Stimulated activated CD4-positive, alpha-beta T cell treated with anti-CD3 and anti-CD28 coated beads, Interleukin-2, amount 100 ng/mL, for 48 hours (primary cell): ENCODE measurements at regions not wholly inside any gene's neighbourhood (a gene's known extent, or its start where the extent isn't known, plus 50 kb on each side); places are given as distances from the start of the nearest gene placed in this dataset.

Experiments
- DNase-seq, 2 donors: peaks; one replicate each; pipeline ENCODE4 v3.0.0-alpha.2; 2020

DNA sequence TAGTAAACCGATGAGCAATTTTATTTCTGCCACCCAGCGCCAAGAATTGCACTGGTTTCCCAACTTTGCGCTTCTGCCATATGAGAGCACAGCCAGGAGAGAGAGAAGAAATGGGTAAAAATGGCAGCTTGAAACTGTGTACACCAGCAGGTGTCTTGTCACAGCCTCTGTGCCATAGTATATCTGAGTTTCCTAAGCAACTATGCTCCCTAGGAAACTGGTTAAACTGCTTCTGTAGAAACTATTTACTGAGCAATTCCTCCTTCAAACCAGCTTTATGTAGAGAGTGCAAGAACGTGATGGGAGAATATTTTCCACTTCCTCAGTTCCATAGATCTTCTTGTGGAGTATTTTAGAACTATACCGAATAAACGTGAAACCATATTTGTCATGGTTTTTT, 1361.3 kb downstream of the PCDH9 start:
- no peak for DNase-seq

DNA sequence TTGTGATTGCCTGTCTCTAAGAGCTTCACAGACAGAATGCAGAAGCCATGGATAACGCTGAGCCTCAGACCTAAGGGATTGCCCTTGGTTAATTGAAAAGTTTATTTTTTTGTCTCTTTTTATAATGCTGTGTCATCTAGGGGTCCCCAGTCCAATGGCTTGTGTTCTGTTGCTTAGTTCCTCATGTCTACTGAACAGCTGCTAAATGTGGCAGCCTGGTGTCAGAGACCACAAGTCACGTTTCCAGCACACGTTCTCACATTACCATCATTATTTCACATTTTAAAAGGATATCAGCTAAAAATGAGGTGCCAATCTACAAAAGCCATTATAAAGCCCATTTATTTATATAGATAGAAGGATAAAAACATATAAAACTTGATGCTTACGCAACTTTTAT, 1362.0 kb downstream of the PCDH9 start:
- no peak for DNase-seq

DNA sequence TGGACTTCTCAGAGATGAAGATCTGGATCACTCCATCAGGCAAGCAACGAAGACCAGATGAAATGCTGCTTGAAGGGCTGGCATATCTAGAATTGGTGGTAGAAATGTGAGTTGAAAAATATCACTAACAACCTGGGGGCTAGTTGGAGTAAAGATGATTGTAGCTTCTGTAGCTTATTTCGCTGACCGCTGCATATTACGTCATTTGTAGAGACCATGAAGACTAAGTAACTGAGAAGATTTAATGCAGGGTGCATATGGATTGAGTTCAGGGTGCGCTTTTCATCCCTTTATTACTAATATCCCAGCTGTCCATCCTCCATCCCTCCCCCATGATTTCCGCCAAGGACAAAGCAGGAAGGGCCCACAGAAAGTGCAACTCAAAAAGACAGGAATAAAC, 1364.0 kb downstream of the PCDH9 start:
- DNase-seq, result no peak

DNA sequence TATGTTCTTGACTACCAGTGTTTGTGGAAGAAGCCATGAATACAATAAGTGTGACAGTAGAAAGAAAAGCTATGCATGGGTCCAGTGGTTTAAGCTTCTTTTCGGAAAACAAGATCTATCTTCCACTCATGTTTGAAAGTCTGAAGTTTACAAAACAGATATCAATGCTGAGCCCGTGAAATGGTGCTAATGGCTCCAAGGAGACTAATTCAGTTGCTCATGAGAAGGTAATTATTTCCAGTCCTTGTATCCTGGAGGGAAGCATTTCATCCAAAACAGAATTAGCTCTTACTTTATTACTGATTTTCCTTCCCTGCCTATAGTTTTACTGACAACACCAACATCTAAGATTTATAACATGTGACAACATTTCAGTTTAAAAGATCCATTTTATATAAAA, 1364.9 kb downstream of the PCDH9 start:
- DNase-seq, result no peak

DNA sequence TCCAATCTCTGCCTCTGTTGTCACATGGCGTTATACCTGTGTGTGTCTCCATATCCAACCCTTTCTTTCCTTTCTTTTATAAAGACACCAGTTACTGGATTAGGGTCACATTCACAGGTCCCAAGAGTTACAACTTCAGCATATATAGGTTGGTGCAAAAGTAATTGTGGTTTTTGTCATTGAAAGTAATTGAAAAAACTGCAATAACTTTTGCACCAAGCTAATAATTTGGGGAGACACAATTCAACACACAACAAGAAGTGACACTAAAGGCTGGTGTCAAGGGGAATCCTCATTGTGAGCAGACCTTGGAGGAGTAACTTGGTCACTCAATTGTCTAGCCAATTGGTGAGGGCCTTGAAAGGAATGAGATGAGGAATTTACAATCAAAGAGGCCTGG, 1366.1 kb downstream of the PCDH9 start:
- DNase-seq, result no peak

DNA sequence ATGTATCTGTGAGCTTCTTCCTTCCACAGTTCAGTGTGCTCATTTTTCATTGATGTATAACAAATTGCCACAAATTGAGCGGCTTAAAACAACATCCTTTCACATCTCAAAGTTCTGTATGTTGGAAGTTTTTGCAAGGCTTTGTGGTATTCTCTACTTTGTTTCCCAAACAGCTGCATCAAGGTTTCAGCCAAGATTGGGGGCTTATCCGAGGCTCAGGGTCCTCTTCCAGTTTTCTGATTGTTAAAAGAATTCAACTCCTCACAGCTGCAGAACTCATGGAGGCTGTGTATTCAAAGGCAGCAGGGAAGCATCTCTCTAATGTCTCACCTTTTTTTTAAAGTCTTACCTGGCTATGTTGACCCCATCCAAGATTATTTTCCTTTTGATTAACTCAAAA, 1369.8 kb downstream of the PCDH9 start:
- DNase-seq, result no peak

DNA sequence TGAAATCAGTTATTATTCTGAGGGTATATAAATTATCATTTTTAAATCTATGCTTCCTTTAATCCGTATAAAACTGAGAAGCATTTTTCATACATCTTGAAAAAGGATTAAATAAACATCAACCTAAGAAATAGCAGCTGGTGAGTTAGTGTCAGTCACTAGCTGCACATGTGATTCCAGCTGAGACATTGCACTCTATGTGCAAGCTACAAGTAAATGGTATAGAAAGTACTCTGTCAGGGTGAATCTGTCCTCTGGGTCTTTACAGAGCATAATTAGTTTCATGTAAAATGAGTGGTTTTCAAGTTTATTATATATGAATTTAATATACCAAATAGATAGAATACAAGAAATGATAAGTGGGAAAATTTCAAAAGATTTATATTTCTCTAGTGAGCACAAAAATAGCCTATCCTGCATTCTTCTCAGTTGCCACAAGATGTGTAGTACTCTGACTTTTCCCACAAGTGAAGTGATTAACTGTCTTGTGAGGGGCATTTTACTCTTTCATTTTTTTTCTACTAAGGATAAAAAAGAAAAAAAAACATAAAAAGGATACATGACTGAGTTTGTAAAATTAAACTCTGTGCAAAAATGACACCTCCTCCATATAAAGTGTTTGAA, 1372.1 kb downstream of the PCDH9 start:
- DNase-seq, result no peak

DNA sequence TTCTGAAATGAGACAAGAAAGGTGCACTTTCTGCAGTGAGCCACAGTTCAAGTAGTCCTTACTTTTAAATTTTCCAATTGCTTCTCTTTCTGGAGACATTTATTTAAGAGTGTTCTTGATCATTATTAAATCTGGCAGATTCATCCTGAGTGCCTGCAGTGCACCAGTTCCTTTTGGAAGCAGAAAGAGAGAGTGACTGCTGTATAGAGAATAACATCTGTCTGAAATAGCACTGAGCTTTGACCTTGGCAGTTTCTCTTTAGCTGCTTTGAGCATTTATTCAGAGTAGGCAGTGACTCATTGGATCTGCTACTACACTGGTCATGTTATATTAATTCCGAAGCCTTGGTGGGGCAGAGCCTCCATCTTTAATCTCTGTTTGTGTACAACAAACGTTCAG, 1373.7 kb downstream of the PCDH9 start:
- no peak for DNase-seq

DNA sequence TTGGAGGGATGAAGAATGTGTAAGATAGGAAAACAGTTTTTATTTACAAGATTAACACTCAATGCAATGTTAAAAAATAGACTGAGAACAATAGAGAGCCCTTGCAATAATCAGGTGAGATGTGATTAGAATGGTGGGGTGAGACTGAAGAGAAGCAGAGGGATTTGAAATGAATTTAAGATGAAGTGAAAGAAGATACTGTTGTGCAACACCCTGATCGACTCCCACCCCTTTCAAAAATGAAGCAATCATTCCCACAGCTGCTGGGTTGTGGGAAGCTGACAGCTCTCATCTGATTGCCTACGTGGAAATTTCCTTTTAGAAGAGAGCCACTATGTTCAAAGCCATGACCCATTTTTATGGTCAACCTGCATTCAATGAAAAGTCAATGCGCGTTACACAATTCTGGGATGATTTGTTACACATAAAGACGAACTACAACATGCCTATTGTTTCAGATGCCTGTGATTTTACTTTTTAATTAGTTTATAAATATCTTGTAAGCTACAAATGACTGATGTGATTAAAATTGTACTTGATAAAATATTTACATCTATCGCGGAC, 1374.8 kb downstream of the PCDH9 start:
- no peak for DNase-seq

DNA sequence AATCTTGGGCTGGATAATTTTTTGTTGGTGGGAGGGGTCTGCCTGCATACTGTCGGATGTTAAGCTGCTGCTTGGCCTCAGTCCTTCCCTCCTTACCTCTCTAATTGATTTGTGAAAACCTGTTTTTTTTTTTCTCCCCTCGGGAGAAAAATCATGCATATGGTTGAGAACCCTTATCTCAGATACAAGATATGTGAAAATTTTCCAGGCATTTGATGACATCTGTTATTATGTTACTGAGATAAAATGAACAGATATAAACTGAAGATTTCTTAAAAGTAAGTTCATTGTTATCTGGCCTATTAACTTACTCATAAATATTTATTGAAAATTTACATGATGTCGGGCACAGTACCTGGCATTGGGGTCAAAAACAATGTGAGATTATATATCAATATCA, 1375.7 kb downstream of the PCDH9 start:
- no peak for DNase-seq

DNA sequence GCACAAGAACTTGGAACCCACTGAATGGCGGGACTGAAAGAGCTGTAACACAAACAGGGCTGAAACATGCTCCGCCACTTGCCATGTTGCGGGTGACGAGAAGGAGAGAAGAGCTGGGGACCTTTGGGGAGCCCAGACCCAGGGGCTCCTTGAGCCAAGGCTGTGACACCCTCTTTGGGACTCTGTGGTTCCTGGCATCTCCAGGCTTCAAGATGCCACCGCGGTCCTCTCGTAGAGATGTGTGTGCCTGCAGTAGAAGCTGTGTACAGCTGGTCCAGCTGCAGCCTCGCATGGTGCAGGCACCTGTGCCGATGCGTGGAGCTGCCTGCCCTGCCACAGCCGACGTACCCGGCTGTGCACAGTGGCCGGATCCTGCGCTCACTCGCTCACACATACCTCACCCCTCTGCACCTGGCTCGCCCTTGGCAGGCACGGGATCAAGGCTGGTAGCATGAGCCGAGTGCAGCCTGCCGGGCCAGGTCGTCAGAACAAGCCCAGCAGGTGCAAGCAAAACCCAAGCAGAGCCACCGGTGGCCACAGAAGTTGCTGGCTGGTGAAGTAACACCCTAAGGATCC, 1385.8 kb downstream of the PCDH9 start:
- no peak for DNase-seq

DNA sequence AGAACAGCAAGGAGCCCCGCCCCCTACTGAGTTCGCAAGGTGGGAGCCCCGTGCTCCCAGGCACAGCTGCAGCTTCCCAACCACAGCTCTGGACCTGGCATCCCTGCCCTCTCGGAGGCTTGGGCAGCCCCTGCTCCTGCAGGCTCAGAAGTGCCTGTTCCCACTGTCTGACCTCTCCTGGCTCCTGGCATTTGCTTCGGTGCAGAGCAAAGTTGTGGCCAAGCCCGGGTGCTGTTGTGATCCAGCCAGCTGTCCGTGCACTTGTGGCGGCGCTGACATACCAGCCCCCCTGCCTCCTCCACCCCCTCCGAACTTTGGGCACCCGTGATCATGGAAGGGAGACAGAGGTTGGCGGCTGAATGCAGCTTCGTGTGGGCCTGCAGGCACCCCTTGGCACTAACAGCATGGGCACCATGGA, 1386.8 kb downstream of the PCDH9 start:
- DNase-seq, result no peak

DNA sequence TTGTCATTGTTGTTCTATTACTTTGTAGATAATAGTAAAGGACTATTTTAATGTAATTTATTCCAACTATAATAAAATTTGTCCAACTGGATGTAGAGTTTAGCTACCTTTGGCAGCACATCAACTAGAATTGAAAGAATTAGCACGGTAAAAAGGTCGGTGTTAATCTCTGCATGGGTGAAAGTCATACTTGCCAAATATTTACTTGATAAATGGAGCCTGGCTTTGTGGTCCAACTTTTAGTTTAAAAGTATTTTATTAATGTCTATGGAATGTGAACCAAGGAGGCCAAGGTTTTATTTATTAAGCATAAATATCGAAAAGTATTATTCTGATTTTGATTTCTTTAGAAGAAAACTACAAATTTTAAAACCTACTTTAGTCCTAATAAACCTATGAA, 1389.0 kb downstream of the PCDH9 start:
- no peak for DNase-seq

DNA sequence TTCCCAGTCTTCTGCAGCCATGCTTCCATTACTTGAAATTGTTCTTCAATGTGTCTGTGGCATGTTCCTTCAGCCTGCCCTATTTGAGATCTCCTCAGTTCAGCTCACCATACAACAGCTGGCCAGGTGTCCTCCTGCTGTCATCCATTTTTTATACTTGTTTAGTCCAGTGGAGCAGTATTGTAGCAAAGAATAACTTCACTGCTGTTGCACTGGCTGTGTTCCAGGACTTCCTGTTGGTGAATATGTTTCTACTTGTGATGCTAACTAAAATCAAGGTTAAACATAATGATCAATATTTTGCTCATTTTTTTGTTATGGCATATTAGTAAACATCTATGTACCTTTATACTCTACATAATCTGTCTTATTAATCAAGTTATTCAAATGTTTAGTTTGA, 1394.1 kb downstream of the PCDH9 start:
- DNase-seq, result no peak

DNA sequence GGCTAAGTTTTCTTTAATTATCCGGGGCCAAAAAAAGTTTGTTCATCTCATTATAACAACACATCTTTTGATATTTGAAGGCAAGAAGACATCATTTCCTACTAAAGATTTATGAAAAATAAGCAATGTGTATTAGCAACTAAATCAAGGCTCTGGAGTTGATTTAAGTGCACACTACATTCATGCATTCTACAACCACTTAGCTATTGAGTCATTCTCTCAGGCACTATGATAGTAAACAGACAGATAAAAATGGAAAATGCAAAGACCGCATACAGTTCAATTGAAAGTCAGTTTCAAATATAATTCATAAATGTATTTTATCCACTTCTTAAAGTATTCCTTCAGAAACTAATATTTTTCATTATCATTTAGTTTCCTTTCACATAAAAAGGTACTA, 1395.2 kb downstream of the PCDH9 start:
- no peak for DNase-seq

DNA sequence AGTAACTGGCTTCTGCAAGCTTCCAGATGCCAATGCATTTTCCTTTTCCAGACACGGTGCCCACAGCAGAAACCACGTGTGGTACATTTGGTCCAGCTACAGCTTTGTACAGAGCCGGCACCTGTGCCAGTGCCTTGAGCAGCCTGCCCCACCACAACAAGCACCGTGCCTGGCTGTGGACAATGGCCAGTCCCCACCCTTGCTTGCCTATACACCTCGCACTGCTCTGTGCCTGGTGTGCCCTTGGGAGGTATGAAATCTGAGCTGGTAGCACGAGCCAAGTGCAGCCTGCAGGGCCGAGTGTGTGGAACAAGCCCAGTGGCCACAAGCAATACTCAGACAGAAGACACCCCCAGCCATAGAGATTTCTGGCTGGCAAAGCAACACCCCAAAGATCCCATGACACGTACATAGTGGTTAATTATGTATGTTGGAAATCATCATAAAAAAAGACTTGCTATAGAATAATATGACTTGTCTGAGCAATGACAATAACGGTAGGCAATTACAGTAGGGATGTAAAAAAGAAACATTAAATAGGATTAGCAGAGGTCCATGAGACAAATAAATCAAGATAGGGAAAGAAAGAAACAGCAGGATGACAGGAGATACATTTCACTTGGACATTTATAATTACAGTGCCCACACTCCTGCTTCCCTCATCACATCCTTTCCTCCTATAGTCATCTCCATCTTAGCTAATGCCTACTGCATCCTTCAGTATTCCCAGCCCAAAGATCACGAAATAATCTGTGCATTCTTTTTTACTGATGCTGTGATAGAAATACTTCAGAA, 1399.5 kb downstream of the PCDH9 start:
- DNase-seq, result no peak

DNA sequence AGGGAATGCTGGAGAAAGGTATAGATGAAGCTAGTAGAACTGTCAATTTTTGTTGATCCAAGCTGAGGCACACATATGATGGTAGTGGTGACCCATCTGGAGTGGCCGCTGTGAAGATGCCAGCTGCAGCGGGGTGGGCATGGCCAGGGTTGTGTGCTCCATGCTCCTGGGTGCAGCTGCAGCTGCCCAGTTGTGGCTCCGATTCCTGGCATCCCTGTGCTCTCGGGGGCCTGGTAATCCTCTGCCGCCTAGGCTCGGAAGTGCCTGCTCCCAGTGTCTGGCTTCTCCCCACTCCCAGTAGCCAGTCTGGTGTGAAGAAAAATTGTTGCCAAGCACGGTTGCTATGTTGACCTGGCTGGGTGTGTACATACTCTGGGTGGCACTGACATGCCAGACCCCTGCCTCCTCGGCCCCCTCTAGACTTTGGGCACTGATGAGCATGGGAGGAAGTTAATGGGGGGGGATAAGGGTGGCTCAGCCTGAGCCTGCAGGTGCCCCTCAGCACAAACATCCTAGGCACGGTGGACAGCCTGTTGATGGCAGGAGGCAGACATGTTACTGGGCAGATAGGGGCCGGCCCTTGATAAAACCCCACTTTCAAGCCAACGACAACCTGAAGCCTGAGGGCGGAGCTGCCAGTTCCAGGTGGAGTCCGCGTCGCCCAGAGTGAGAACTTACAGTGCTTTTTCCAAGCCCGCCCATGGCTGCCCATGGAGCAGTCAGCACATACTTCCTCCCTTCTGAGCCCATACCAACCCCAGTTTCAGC, 1400.7 kb downstream of the PCDH9 start:
- DNase-seq, result no peak

DNA sequence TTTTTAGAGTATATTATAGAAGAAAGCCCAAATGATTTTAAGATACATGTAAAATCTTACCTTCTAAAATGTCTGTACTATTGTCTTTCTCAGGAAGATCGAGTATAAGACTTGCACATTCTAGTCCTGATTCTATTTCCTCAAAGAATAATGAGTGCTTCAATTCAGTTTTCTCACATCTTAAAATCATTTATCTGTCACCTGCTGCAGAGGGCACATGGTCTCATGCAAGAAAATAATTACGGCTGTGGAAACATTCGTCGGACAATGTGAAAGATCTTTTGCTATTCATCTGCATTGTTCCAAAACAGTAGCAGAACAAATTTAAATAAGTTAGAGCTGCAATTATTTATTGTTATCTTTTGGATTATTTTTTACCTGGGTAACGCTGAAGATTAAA, 1403.5 kb downstream of the PCDH9 start:
- no peak for DNase-seq

DNA sequence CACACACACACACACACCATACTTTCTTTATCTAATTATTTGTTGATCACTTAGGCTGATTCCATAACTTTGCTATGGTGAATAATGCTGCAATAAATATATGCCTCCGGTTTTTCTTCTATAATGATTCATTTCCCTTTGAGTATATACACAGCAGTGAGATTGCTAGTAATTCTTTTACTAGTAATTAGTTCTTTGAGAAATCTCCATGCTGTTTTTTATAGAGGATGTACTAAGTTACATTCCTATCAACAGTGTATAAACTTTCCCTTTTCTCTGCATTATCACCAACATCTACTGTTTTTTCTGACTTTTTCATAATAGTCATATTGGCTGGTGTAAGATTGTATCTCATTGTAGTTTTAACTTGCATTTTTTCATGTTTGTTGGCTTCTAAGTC, 1405.1 kb downstream of the PCDH9 start:
- no peak for DNase-seq

DNA sequence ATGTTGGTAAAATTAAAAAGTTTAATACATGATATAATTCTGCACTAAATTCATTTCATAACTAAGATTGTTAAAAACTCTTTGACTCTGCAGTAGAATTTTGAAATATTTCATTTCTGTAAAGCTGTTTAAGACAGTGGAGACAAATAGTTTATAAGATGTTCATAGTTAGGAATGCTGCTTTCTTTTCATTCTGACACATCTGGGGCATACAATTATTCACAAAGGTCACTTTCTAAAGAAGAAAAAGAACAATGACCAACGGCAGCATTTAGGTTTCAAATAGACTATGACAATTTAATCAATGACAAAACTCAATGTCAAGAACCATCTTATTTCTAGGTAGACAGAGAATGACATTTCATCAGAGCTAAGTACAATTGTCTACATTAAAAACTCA, 1422.1 kb downstream of the PCDH9 start:
- DNase-seq, result no peak

DNA sequence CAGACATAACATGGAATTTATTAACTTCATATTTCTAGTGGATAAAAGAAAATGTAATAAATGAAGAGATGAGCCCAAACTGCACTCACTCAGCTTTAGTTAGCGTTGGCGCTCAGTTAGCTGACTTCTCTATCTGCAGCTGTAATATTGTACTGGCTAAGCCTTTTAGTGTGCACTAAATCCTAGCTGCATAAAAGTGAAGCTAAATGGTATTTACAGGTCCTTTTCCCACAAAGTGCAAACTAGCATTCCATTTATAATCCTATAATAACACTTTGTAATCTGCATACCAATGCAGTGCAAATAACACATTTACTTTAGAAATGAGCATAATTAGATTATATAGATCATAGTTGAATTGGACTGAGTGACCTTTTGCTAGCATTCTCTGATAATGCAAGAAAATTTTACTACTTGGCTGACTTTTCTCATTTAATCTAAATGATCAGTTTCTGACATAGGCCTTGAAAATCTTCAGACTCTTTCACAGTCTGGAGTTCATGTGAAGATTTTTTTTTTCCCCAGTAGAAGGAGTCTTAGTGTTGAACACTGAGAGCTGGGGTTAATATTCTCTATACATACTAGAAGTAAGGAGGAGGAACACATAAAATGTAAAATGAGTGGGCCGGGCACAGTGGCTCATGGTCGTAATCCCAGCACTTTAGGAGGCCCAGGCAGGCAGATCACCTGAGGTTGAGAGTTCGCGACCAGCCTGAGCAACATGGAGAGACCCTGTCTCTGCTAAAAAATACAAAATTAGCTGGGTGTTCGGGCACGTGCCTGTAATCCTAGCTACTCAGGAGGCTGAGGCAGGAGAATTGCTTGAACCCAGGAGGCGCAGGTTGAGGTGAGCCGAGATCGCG, 1426.4 kb downstream of the PCDH9 start:
- no peak for DNase-seq

DNA sequence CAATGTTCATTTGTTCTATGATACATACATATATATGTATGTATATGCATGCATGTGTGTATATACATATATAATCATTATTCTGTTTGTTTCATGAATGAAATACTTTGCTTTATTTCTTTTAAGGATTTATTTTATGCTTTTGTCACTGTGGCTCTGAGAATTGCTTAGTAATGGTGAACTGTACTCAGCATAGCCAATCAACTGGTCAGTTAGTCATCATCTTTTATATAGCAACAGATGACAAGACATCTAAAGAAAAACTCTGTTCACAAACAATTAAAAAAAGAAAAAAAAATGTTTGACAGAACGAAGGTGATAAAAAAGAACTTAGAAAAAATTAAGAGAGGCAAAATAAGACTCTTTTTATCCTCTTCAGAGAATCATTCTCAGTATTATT, 1440.3 kb downstream of the PCDH9 start:
- no peak for DNase-seq
